GM23338 (cell line): ENCODE measurements at regions not wholly inside any gene's neighbourhood (a gene's known extent, or its start where the extent isn't known, plus 50 kb on each side); places are given as distances from the start of the nearest gene placed in this dataset.

Experiments
- ATAC-seq: fragments of 200-7000 bp; cut with Tn5 transposase; 3 replicates; pipeline ENCODE4 v1.9.1; 2020
- DNase-seq: peaks from one replicate; pipeline ENCODE4 v3.0.0-alpha.2; 2015; ENCODE audit warnings: low spot score
- H2AFZ ChIP-seq: fragments of 200-600 bp; sonication (generic); 2 replicates; pipeline ENCODE4 v1.8.0; 2016; ENCODE audit warnings: antibody characterized with exemption, mild to moderate bottlenecking, moderate library complexity
- H3F3A ChIP-seq: fragments of 200-600 bp; sonication (generic); replicated peaks from 2 replicates; pipeline ENCODE4 v1.8.0; 2017; ENCODE audit warnings: antibody characterized with exemption, mixed run types, low read depth
- H3K27ac ChIP-seq: fragments of 200-600 bp; sonication (generic); 2 replicates; pipeline ENCODE4 v1.6.1; 2016; ENCODE audit warnings: low read depth
- H3K27me3 ChIP-seq: fragments of 200-600 bp; sonication (generic); 2 replicates; pipeline ENCODE4 v1.8.0; 2016; ENCODE audit warnings: mild to moderate bottlenecking, mixed run types, moderate library complexity; ENCODE audit not compliant: insufficient read depth
- H3K36me3 ChIP-seq: fragments of 200-600 bp; sonication (generic); 2 replicates; pipeline ENCODE4 v1.8.0; 2016; ENCODE audit warnings: mild to moderate bottlenecking; ENCODE audit not compliant: insufficient read depth
- H3K4me1 ChIP-seq: fragments of 200-600 bp; sonication (generic); 2 replicates; pipeline ENCODE4 v1.8.0; 2016; ENCODE audit warnings: mild to moderate bottlenecking, moderate library complexity; ENCODE audit not compliant: insufficient read depth
- H3K4me2 ChIP-seq: fragments of 200-600 bp; sonication (generic); 2 replicates; pipeline ENCODE4 v1.7.1; 2017; ENCODE audit warnings: mixed run types
- H3K4me3 ChIP-seq: fragments of 200-600 bp; sonication (generic); 2 replicates; pipeline ENCODE4 v1.6.1; 2016; ENCODE audit warnings: mixed run types
- H3K79me2 ChIP-seq: fragments of 200-600 bp; sonication (generic); replicated peaks from 2 replicates; pipeline ENCODE4 v1.8.0; 2017; ENCODE audit warnings: mild to moderate bottlenecking; ENCODE audit not compliant: insufficient read depth
- H3K9me2 ChIP-seq: fragments of 200-600 bp; sonication (generic); 2 replicates; pipeline ENCODE4 v1.8.0; 2017; ENCODE audit not compliant: insufficient read depth
- H4K20me1 ChIP-seq: fragments of 200-600 bp; sonication (generic); replicated peaks from 2 replicates; pipeline ENCODE4 v1.8.0; 2017; ENCODE audit warnings: mild to moderate bottlenecking; ENCODE audit not compliant: insufficient read depth
- H3K27ac Mint-ChIP-seq: 2 replicates; pipeline ENCODE4 v1.8.0; 2020; ENCODE audit warnings: inconsistent platforms, mild to moderate bottlenecking, moderate library complexity, mixed read lengths
- H3K27me3 Mint-ChIP-seq: 3 replicates; pipeline ENCODE4 v1.8.0; 2022; ENCODE audit warnings: low read depth, mild to moderate bottlenecking, moderate library complexity, mixed read lengths, inconsistent platforms; ENCODE audit not compliant: insufficient read depth, poor library complexity
- H3K36me3 Mint-ChIP-seq: 3 replicates; pipeline ENCODE4 v1.8.0; 2021; ENCODE audit warnings: low read depth, mild to moderate bottlenecking, inconsistent platforms, moderate library complexity, mixed read lengths
- H3K4me1 Mint-ChIP-seq: 3 replicates; pipeline ENCODE4 v1.8.0; 2020; ENCODE audit warnings: mild to moderate bottlenecking, inconsistent platforms, mixed read lengths
- H3K4me3 Mint-ChIP-seq: 3 replicates; pipeline ENCODE4 v1.8.0; 2021; ENCODE audit warnings: moderate library complexity, mild to moderate bottlenecking, inconsistent platforms, mixed read lengths
- H3K9me3 Mint-ChIP-seq: 3 replicates; pipeline ENCODE4 v1.8.0; 2020; ENCODE audit warnings: moderate library complexity, mild to moderate bottlenecking, inconsistent platforms, mixed read lengths
- CREB1 ChIP-seq: fragments of 250-450 bp; sonication (Bioruptor Pico); IDR thresholded peaks from 2 replicates; pipeline ENCODE4 v1.5.0; 2020; ENCODE audit warnings: low read depth, mild to moderate bottlenecking, moderate library complexity
- ETS1 ChIP-seq: IDR thresholded peaks from 2 replicates; pipeline ENCODE4 v1.6.1; 2016; ENCODE audit warnings: antibody characterized with exemption
- EZH2 ChIP-seq: fragments of 200-600 bp; sonication (generic); IDR thresholded peaks from one replicate; pipeline ENCODE4 v1.8.0; 2017; ENCODE audit warnings: antibody characterized with exemption, mild to moderate bottlenecking, low read depth; ENCODE audit not compliant: unreplicated experiment
- EZH2phosphoT487 ChIP-seq: fragments of 200-600 bp; sonication (generic); IDR thresholded peaks from one replicate; pipeline ENCODE4 v1.8.1; 2018; ENCODE audit warnings: antibody characterized with exemption; ENCODE audit not compliant: unreplicated experiment
- JUNB ChIP-seq: IDR thresholded peaks from one replicate; pipeline ENCODE4 v1.6.1; 2016; ENCODE audit warnings: antibody characterized with exemption; ENCODE audit not compliant: unreplicated experiment
- NANOG ChIP-seq: IDR thresholded peaks from 2 replicates; pipeline ENCODE4 v1.6.1; 2016; ENCODE audit warnings: antibody characterized with exemption, borderline replicate concordance
- POLR2AphosphoS5 ChIP-seq: IDR thresholded peaks from 2 replicates; pipeline ENCODE4 v1.6.1; 2016; ENCODE audit warnings: antibody characterized with exemption, low read depth
- REST ChIP-seq: IDR thresholded peaks from one replicate; pipeline ENCODE4 v1.6.1; 2018; ENCODE audit warnings: antibody characterized with exemption; ENCODE audit not compliant: unreplicated experiment
- STAT1 ChIP-seq: IDR thresholded peaks from one replicate; pipeline ENCODE4 v1.6.1; 2016; ENCODE audit warnings: antibody characterized with exemption; ENCODE audit not compliant: unreplicated experiment
- ZNF114 ChIP-seq: fragments of 250-450 bp; sonication (Bioruptor Pico); IDR thresholded peaks from 2 replicates; pipeline ENCODE4 v1.5.0; 2020; ENCODE audit warnings: mild to moderate bottlenecking, moderate library complexity
- ZNF331 ChIP-seq: fragments of 250-450 bp; sonication (Bioruptor Pico); IDR thresholded peaks from 2 replicates; pipeline ENCODE4 v1.5.0; 2020; ENCODE audit warnings: low read depth, mild to moderate bottlenecking, moderate library complexity
- ZNF462 ChIP-seq: fragments of 250-450 bp; sonication (Bioruptor Pico); IDR thresholded peaks from 2 replicates; pipeline ENCODE4 v1.5.0; 2020; ENCODE audit warnings: mild to moderate bottlenecking, moderate library complexity

- no peak overlapping the region for H3K27ac Mint-ChIP-seq
- no peaks in the 10 kb centered on the region for H3K9me3 Mint-ChIP-seq
- no peak for ATAC-seq
- no peak for DNase-seq
- H3K4me3 ChIP-seq, result no peak overlapping the region
- no peaks in the 10 kb centered on the region for H3K79me2 ChIP-seq
- H4K20me1 ChIP-seq, result no peaks in the 10 kb centered on the region
- no peak overlapping the region for H3K27ac ChIP-seq
- no peaks in the 10 kb centered on the region for H3K36me3 ChIP-seq
- H2AFZ ChIP-seq, result no peak overlapping the region
- no peak overlapping the region for H3K4me2 ChIP-seq
- peaks cover 10% of the 10 kb centered on the region; the same call in 1 of the 2 replicates for H3K4me1 ChIP-seq
- H3K27me3 ChIP-seq, result no peaks in the 10 kb centered on the region
- H3K9me2 ChIP-seq, result peaks cover 35% of the 10 kb centered on the region; the same call in 1 of the 2 replicates
- no peak overlapping the region for H3K4me3 Mint-ChIP-seq
- no peak for TF ChIP-seq JUNB
- no peak for TF ChIP-seq EZH2
- no peak for TF ChIP-seq NANOG
- no peak for TF ChIP-seq ZNF114 (CRISPR knock-in tag)
- no peak for TF ChIP-seq ZNF331 (CRISPR knock-in tag)
- TF ChIP-seq POLR2AphosphoS5, result no peak
- TF ChIP-seq REST, result no peak
- TF ChIP-seq ZNF462 (CRISPR knock-in tag), result no peak
- no peak for TF ChIP-seq ETS1
- TF ChIP-seq STAT1, result no peak
- TF ChIP-seq CREB1 (CRISPR knock-in tag), result no peak
- TF ChIP-seq EZH2phosphoT487, result no peak
- H3K36me3 Mint-ChIP-seq, result no peaks in the 10 kb centered on the region
- H3K27me3 Mint-ChIP-seq, result peaks cover 4% of the 10 kb centered on the region
- peaks cover 12% of the 10 kb centered on the region for H3K4me1 Mint-ChIP-seq
- no peaks in the 10 kb centered on the region for H3F3A ChIP-seq
These were observed 328.0 kb upstream of the XYLT1 start for GRCh38 chr16:17798716-17799115.
